GM18870 (cell line): ENCODE measurements at regions not wholly inside any gene's neighbourhood (a gene's known extent, or its start where the extent isn't known, plus 50 kb on each side); places are given as distances from the start of the nearest gene placed in this dataset.
"Not testable (repeated sequence)": the region's sequence is repeated elsewhere in the genome, so short reads cannot be mapped to it uniquely, and the experiment has no call there.

Source experiments
- ATAC-seq: cut with Tn5 transposase; IDR thresholded peaks from one replicate; pipeline ENCODE4 v1.9.1; 2021; ENCODE audit warnings: moderate library complexity; ENCODE audit not compliant: unreplicated experiment

DNA sequence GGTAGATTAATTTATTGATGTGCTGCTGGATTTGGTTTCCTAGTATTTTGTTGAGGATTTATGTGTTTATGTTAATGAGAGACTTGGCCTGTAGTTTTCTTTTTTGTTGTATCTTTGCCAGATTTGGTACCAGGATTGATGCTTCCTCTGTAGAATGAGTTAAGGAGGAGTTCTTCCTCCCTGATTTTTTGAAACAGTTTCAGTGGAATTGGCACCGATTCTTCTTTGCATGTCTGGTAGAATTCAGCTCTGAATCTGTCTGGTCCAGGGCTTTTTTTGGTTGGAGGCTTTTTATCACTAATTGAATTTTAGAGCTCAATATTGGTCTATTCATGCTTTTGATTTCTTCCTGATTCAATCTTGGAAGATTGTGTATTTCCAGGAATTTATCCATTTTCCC is 174.0 kb upstream of the NDST4 start:
- no peak for ATAC-seq

DNA sequence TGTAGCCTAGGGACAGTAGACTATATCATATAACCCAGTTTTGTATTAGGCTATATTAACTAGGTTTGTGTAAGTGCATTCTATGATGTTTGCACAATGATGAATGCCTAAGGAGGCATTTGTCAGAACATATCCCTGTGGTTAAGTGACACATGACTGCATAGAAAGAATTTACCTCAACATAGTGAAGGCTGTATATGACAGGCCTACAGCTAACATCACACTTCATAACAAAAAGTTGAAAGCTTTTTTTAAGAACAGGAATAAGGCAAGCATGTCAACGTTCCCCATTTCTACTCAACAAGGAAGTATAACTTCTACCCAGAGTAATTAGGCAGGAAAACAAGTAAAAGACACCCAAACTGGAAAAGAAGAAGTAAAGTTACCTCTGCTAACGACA is 165.9 kb upstream of the NDST4 start:
- peak; percentile 55 for ATAC-seq

DNA sequence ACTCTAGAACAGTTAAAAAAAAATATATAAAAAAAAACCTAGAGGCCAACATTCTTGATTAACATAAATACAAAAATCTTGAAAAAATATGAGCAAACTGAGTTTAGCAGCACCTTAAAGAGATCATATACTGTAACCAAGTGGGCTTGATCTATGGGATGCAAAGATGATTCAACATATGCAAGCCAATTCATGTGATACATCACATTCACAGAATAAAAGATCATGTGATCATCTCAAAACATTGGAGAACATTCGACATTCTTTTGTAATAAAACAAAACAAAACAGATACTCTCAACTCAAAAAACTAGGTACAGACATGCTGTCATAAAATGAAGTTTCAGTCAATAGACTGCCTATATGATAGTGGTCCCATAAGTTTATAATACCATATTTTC is 165.4 kb upstream of the NDST4 start:
- no peak for ATAC-seq

DNA sequence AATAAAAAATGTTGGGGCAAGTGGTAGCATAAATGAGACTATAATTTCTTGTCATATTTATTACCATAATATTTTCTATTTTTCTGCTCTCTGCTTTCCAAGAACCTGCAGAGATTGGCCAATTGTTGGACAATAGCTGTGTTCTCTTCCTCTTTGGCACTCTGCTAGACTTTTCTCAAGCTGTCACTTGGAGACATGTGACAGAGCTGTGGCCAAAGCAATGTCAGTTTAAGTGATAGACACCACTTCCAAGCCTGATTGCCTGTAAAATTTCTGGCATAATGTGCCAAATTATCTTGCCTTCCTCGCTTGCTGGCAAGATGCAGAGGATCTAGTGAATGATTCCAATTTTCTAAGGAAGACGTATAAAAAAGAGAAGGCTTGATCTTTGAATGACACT is 162.2 kb upstream of the NDST4 start:
- no peak for ATAC-seq

DNA sequence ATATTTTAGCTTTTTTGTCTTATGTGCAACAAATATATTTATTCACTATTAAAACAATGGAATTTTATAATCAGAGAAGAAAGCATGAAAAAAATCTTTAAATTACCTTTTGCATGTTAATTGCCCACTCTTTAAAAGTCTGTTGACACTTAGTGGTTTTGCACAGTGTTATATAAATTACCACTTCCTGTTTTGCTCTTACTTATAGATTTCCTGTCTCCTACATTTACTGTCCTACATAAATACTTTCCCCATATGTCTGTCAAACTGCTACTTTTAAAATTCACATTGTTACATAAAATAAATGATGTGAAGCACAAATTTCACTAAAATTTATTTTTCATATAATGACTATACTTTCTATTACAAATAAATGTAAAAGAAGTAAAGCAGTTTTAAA is 161.1 kb upstream of the NDST4 start:
- ATAC-seq: peak; percentile 57

DNA sequence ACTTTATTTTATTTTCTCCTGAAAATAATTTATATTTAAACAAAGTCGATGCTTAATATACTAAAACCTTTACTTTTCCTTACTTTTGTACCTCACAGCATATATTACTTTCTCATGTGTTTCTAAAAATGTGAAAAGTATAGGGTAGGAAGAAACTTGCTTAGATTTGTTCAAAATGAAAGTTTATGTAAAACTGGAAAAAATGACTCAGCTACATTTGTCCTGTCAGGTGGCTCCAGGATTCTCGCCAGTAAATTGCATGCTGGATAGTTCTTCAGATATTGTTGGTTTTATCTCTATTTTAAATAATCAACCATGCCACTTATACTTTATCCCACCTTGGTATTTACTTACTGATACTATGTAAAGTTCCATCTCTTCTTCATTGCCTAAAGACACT is 159.2 kb upstream of the NDST4 start:
- peak; percentile 54 for ATAC-seq

DNA sequence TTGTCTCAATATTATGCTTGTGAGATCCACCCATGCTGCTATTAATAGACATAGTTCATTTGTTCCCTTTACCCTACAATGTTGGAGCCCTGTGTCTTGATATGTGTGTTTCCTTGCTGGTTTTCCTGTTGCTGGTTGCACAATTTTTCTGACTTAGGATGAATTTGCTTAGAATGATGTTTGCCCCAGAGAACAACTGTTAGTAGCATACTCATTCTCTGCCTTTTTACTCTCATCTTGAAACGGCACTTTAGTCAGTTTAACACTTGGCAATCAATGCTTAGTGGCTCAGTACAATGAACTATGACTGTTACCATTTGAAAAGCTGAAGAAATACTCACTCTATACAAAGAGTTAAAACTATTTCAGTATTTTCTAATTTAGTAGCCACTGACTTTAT is 158.8 kb upstream of the NDST4 start:
- peak; percentile 80 for ATAC-seq

DNA sequence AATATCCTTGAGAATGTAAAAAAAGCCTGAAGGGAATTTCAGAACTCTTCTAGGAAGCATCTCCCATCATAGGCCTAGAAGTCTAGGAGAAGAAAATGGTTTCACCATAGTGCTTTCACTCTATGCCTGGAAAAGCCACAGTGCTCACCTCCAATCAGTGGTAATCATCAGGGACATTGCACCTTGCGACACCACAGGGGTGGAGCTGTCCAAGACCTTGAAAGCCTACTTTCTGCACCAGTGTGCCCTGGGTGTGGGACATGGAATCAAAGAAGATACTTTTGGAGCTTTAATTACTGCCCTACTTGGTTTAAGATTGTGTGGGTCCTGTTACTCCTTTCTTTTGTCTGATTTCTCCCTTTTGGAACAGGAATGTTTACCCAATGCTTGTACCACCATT is 146.8 kb upstream of the NDST4 start:
- no peak for ATAC-seq

DNA sequence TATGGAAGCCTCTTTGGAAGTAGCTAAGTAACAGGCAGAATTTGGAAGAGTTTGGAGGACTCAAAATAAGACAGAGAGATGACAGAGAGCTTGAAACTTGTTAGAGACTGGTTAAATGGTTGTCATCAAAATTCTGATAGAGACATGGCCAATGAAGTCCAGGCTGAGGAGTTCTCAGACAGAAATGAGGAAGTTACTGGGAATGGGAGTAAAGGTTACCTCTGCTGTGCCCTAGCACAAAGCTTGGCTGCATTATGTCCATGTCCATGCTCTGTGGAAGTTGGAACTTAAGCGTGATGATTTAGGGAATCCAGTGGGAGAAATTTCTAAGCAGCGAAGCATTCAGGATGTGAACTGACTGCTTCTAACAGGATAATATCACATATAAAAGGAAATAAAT is 146.2 kb upstream of the NDST4 start:
- no peak for ATAC-seq

DNA sequence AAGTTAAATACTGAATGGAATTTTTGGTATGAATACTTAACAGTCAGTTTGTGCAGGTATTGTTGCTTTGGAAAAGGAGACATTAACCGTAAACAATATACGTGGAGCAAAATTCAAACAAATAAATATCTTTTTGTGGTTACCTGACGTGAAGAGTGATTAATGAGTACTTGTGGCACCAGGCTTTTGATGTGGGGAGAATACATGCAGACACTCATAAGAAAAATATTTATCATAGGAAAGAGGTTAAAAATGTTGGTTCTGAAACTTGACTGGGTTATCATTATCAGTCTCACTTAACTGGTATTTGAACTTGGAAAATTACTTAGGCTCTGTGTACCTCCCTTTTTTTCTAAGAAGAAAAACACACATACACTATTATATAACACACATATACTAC is 136.4 kb upstream of the NDST4 start:
- ATAC-seq: no peak

DNA sequence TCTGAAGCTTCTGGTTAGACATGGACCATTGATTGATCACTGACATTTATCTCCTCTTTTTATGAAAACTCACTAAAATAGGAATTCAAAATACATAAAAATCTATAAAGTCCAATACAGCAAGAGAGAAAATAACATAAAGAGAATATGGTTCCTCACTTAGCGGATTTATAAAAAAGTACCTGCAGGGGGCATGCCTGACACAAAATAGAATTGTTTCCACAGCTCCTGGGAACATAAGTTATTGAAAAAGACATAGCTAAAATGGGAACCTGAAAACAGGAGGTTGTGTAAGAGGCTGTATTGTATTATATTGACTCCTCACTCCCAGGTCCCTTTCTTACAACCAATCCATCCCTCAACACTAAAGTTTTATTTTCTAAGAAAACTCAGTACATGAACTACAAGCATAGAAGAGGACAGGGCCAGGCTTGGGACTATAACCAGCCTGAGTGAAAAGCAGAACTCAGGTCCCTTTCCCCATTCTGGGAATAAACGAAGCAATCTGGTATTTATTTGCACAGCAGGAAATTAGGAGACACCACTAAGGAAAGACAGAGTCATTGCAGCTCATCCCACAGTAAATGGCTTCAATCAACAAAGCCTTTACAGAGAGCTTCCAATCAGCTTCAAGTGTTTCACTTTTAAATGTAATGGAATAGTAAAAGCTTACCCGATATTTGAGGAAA is 121.1 kb upstream of the NDST4 start:
- peak; percentile 57 for ATAC-seq

DNA sequence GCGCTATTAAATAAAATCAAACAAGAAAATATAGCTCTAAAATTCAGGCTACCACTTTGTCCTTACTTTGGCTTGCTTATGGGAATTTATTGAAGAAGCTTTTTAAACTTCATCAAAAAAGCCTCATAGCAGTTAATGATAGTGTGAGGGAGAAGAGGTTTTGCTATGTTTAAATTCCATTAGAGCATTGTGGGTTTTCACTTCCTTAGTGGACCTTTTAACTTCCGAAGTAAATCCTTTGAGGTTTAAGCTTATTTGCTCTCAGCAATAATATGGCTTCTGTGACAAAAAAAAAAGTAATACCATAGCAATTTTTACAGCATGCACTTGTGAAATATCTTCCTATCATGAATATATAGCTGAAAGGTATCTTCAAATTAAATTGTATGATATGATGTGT is 120.2 kb upstream of the NDST4 start:
- peak; percentile 55 for ATAC-seq

DNA sequence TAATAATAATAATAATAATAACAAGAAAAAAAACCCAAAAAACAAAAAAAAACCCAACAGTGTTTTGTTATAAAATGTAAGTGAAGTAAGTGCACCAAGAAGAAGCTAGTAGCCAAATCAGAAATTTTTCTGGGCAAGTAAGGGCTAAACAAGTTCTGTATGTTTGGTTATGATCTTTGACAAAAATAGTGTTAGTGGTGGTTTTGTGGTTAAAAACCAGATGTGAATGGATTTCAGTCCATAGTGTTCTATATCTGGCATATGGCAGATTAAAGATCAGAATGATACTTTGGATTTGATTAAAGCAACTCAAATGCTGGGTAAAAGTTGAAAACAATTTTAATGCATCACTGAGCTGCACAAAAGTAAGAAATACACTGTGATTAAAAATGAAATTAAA is 116.5 kb upstream of the NDST4 start:
- peak; percentile 35 for ATAC-seq

DNA sequence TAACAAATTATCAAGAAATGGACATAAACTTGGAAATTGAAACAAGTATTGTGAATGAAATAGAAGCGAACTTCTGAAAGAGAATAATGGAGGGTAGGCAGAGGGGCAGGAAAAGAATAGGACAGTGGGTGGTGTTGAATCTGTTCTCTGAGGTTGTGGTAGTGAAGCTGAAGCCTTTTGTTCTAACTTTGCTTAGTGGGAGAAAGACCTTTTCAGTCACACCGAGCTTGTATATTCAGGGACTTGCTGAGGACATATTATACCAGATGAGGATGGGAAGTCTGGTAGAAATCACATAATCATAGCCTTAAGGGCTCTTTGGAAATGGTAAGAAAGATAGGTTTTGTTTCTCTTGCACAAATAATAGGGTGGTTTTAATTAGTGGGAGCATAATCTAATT is 115.4 kb upstream of the NDST4 start:
- ATAC-seq: no peak

DNA sequence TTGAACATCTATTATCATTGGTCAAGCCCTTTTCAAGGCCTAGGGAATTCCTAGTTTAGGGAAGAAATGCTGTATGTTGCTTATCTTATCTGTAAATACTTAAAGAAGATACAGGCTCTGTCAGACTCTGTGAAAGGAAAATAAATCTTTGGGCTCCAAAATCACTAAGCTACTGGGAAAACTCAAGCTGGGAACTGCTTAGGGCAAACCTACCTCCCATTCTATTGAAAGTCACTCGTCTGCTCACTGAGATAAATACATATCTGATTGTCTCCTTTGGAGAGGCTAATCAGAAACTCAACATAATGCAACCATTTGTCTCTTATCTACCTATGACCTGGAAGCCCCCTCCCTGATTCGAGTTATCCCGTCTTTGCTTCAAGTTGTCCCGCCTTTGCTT is 108.6 kb upstream of the NDST4 start:
- no peak for ATAC-seq

DNA sequence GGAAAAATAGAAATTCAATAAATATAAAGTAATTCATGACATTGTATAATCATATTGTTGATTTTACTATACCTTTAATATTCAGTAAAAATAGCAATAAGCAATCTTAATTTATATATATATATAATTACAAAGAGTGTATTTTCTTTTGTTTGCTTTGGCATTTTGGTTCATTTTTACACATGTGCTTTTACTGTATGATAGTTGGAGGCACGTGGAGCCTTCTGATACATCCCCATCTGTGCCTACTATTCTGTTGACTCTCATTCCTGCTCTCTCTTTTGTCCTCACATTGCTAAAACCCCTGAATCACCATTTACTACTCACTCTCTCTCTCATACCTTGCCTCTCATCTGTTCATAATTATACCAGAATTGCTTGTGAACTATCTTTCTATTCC is 106.4 kb upstream of the NDST4 start:
- no peak for ATAC-seq

DNA sequence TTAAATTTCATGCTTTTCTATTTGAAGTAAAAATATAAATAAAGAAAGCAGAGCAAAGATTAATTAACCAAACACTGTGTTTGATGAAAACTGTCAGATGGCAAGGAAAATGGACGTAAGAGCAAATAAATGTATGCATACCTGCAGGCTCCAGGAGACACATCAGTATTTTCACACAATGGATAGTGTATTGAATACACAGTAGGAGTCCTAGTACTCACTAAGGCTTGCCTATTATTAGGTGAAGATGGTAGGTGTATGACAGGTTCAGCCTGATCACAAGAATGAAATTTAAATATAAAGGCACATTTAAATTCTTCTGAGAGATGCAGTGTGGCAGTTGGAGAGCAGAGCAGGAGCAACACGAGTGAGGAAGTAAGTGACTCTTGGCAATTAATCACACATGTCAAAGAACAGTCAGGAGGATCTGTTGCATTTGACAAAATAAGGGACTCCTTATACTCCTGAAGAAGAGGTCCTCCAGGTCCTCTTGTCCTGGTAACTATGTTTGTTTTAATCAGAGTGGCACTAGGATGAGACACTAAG is 106.0 kb upstream of the NDST4 start:
- no peak for ATAC-seq

DNA sequence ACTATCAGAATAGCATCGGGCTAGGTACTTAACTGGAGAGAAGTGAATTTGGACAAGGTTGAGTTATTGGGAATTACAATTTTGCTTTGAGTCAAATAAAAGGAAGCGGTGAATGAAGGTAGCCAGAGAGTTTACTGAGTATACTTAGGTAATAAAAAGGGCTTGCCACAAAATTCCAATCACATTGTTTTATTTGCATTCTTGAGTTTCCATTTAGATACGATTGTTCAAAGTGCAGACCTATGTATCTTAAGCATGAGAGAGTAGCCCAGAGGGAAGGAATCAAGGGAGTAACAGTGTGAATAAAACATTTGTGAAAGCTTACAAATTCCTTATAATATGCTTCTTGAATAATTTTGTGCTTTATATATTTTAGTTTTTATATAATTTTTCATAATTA is 102.5 kb upstream of the NDST4 start:
- ATAC-seq: no peak

DNA sequence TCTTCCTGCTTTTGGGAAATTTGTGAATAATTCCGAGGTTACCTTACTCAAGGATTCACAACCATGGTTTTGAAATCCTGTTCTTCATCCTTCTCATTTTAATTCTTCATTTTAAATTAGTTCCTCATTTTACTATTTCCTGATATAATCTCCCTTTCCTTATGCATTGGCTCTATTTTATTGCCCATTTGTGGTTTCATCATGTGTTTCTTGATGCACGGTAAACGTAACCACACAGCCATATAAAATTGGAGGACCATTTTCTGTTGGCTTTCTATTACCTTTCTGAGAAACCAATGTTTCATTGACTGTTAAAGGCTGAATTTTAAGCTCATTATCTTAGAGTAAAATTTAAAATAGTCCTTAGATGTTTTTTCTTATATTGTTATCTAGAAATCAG is 100.3 kb upstream of the NDST4 start:
- no peak for ATAC-seq

DNA sequence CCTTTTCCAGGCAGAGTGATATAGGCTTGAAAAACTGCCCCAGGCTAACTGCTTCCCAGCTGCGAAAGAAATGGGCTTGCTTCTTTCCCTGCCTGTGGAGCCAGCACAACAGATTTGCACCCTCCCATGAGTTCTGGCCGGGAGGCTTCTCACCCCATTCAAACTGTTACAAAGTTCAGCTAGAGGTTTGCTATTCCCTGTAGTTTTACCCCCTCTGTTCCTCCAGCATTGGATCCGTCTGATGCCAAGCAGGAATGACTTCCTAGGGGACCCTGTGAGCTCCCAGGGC is 87.6 kb upstream of the NDST4 start:
- ATAC-seq: no peak

DNA sequence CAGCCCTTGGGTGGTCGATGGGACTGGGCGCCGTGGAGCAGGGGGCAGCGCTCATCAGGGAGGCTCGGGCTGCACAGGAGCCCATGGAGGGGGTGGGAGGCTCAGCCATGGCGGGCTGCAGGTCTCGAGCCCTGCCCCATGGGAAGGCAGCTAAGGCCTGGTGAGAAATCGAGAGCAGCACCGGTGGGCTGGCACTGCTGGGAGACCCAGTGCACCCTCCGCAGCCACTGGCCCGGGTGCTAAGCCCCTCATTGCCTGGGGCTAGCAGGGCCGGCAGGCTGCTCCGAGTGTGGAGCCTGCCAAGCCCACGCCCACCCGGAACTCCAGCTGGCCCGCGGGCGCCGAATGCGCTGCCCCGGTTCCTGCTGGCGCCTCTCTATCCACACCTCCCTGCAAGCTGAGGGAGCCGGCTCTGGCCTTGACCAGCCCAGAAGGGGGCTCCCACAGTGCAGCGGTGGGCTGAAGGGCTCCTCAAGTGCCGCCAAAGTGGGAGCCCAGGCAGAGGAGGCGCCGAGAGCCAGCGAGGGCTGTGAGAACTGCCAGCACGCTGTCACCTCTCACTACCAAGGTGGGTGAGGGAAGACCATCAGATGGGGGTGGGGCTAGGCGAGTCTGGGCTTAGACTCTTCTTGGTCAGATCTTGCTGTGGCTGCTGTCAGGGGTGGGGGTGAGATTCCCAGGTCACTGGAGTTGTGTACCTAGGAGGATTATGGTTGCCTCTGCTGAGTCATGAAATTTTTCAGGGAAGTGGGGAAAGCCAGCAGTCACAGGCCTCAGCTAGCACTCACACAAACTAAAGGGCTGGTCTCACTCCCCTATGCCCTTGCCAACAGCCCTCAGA is 87.0 kb upstream of the NDST4 start:
- not testable (repeated sequence) for ATAC-seq

DNA sequence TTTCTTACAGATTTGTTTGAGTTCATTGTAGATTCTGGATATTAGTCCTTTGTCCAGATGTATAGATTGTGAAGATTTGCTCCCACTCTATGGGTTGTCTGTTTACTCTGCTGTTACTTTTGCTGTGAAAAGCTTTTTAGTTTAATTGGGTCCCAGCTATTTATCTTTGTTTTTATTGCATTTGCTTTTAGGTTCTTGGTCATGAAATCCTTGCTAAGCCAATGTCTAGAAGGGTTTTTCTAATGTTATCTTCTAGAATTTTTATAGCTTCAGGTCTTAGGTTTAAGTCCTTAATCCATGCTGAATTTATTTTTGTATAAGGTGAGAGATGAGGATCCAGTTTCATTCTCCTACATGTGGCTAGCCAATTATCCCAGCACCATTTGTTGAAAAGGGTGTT is 81.2 kb upstream of the NDST4 start:
- not testable (repeated sequence) for ATAC-seq

DNA sequence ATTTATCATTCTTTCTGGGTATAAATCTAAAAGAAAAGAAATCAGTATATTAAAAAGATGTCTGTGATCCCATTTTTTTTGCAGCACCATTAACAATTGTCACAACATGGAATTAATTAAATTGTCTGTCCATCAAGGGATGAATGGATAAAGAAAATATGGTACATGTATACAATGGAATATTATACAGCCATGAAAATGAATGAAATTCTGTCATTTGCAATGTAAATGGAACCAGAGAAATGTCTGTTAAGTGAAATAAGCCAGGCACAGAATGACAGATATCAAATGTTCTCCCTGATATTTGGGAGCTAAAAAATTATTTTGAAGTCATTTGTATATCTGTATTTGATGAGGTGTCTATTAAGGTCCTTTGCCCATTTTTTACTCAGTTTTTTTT is 77.1 kb upstream of the NDST4 start:
- ATAC-seq: no peak
